ENCODE measurements at regions not wholly inside any gene's neighbourhood (a gene's known extent, or its start where the extent isn't known, plus 50 kb on each side); places are given as distances from the start of the nearest gene placed in this dataset.
A peak's percentile ranks its signal among the peaks of the same experiment; 100 is the strongest.

GRCh38 chr15:98286200-98286599 is 325.7 kb downstream of the ARRDC4 start:
- DNase-seq (ENCODE audit: insufficient read length, low spot score, missing footprints) = no peak
- no peak overlapping the region for H3K27ac ChIP-seq (ENCODE audit: low read depth, low read length)
- no peaks in the 10 kb centered on the region for H4K20me1 ChIP-seq (ENCODE audit: insufficient read depth, low read length)
- no peak overlapping the region for H2AFZ ChIP-seq (ENCODE audit: low read length)
- no peak overlapping the region for H3K4me2 ChIP-seq (ENCODE audit: insufficient read depth, low read length)
- no peaks in the 10 kb centered on the region for H3K9me3 ChIP-seq (ENCODE audit: low read depth, low read length)
- no peaks in the 10 kb centered on the region for H3K36me3 ChIP-seq (ENCODE audit: insufficient read depth, low read length)
- H3K27me3 ChIP-seq (ENCODE audit: insufficient read depth, low read length) = no peaks in the 10 kb centered on the region
- no peak overlapping the region for H3K4me3 ChIP-seq (ENCODE audit: insufficient read depth, low read length)
- H3K4me1 ChIP-seq (ENCODE audit: insufficient read depth, low read length) = no peaks in the 10 kb centered on the region
- no peak for TF ChIP-seq CTCF (IDR thresholded peaks at IDR 0.05; ENCODE audit: extremely low read depth, low read depth, low read length)
- H3K79me2 ChIP-seq (ENCODE audit: insufficient read depth, low read length) = no peaks in the 10 kb centered on the region

DNA sequence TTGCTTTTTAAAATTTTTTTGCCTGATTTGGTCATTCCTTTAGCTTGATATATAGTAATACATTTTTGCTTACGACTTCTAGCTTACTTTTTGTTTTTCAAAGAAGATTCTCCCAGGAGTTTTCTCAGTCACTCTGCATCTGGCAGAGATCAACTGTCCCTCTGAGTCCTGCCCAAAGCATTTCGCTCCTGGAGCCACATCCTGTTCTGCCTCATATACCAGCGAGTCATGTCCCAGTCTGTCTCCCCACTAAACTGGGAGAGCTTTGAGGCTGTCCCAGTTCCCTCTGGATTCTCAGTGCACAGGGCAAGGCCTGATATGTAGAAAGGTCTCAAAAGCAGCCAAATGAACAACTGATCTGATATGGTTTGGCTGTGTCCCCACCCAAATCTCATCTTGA is 326.3 kb downstream of the ARRDC4 start:
- no peak overlapping the region for H3K4me2 ChIP-seq (ENCODE audit: insufficient read depth, low read length)
- no peaks in the 10 kb centered on the region for H4K20me1 ChIP-seq (ENCODE audit: insufficient read depth, low read length)
- H3K4me1 ChIP-seq (ENCODE audit: insufficient read depth, low read length) = no peaks in the 10 kb centered on the region

GRCh38 chr15:98288091-98288590 is 327.6 kb downstream of the ARRDC4 start:
- Histone ChIP-seq H3K79me2 (ENCODE audit: insufficient read depth, low read length) (no peaks in the 10 kb centered on the region), H4K20me1 (ENCODE audit: insufficient read depth, low read length) (no peaks in the 10 kb centered on the region), H3K9me3 (ENCODE audit: low read depth, low read length) (no peaks in the 10 kb centered on the region), H3K4me1 (ENCODE audit: insufficient read depth, low read length) (no peaks in the 10 kb centered on the region), H3K4me2 (ENCODE audit: insufficient read depth, low read length) (no peak overlapping the region), H3K36me3 (ENCODE audit: insufficient read depth, low read length) (no peaks in the 10 kb centered on the region), H3K27me3 (ENCODE audit: insufficient read depth, low read length) (no peaks in the 10 kb centered on the region), H3K27ac (ENCODE audit: low read depth, low read length) (no peak overlapping the region), H3K4me3 (ENCODE audit: insufficient read depth, low read length) (no peak overlapping the region), H2AFZ (ENCODE audit: low read length) (no peak overlapping the region)
- DNase-seq (ENCODE audit: insufficient read length, low spot score, missing footprints) = no peak
- TF ChIP-seq CTCF (IDR thresholded peaks at IDR 0.05; ENCODE audit: extremely low read depth, low read depth, low read length) = no peak

More for the DNA sequence above, 326.3 kb downstream of the ARRDC4 start:
- Histone ChIP-seq H3K79me2 (ENCODE audit: insufficient read depth, low read length) (no peaks in the 10 kb centered on the region), H3K36me3 (ENCODE audit: insufficient read depth, low read length) (no peaks in the 10 kb centered on the region), H3K9me3 (ENCODE audit: low read depth, low read length) (no peaks in the 10 kb centered on the region), H3K4me3 (ENCODE audit: insufficient read depth, low read length) (no peak overlapping the region), H3K27me3 (ENCODE audit: insufficient read depth, low read length) (no peaks in the 10 kb centered on the region), H2AFZ (ENCODE audit: low read length) (no peak overlapping the region), H3K27ac (ENCODE audit: low read depth, low read length) (no peak overlapping the region)
- no peak for TF ChIP-seq CTCF (IDR thresholded peaks at IDR 0.05; ENCODE audit: extremely low read depth, low read depth, low read length)
- no peak for DNase-seq (ENCODE audit: insufficient read length, low spot score, missing footprints)

DNA sequence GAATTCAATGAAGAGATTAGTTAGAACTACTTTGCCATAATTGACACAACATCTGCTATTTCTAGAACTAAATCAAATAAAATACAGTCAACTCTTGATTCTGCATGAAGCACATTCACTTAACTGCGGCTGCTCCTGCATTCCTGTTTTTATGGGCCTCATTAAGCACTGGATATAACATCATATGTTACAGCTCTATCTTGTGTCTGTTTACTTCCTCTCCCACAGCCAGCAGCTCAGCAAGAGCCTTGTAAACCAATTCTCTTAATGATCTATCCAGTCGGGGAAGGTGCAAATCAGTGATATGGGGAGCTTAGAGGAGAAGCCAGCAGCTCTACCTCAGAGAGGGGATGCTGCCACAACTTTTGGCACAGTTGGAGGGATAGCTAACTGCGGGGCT is 329.2 kb downstream of the ARRDC4 start:
- H3K36me3 ChIP-seq (ENCODE audit: insufficient read depth, low read length) = no peaks in the 10 kb centered on the region
- no peak overlapping the region for H2AFZ ChIP-seq (ENCODE audit: low read length)
- H3K4me1 ChIP-seq (ENCODE audit: insufficient read depth, low read length) = no peaks in the 10 kb centered on the region
- no peak overlapping the region for H3K4me2 ChIP-seq (ENCODE audit: insufficient read depth, low read length)
- H3K27me3 ChIP-seq (ENCODE audit: insufficient read depth, low read length) = no peaks in the 10 kb centered on the region
- H3K4me3 ChIP-seq (ENCODE audit: insufficient read depth, low read length) = no peak overlapping the region
- no peaks in the 10 kb centered on the region for H3K79me2 ChIP-seq (ENCODE audit: insufficient read depth, low read length)
- no peak overlapping the region for H3K27ac ChIP-seq (ENCODE audit: low read depth, low read length)
- H4K20me1 ChIP-seq (ENCODE audit: insufficient read depth, low read length) = no peaks in the 10 kb centered on the region
- no peaks in the 10 kb centered on the region for H3K9me3 ChIP-seq (ENCODE audit: low read depth, low read length)
- no peak for TF ChIP-seq CTCF (IDR thresholded peaks at IDR 0.05; ENCODE audit: extremely low read depth, low read depth, low read length)
- DNase-seq (ENCODE audit: insufficient read length, low spot score, missing footprints) = peak; percentile 68

All from osteoblast (primary cell).